IMR-90 (cell line): ENCODE measurements at regions not wholly inside any gene's neighbourhood (a gene's known extent, or its start where the extent isn't known, plus 50 kb on each side); places are given as distances from the start of the nearest gene placed in this dataset.

Source experiments
- ATAC-seq: fragments of 200-7000 bp; cut with Tn5 transposase; 2 replicates; pipeline ENCODE4 v1.9.1; 2020; ENCODE audit warnings: low read depth, mild to moderate bottlenecking, moderate library complexity
- BruUV-seq: library from RNA; stranded (reverse); fragments of 400-500 nt; replicated peaks from 2 replicates; lab custom pipeline; 2021; lab: Mats Ljungman, UMichigan
- CTCF ChIA-PET: fragments of 300-600 bp; formaldehyde crosslinking; extraction: SDS; loops from one replicate; lab custom pipeline; 2021; ENCODE audit warnings: antibody characterized with exemption; lab: Yijun Ruan, JAX
- POLR2A ChIA-PET: fragments of 300-600 bp; sonication (Branson Sonifier 250); formaldehyde crosslinking; loops from one replicate; lab custom pipeline; 2022; ENCODE audit warnings: antibody characterized with exemption; ENCODE audit not compliant: unreplicated experiment; lab: Charles Lee
- DNase-seq: peaks from one replicate; pipeline ENCODE4 v3.0.0; 2013
- H2AFZ ChIP-seq: replicated peaks from 2 replicates; pipeline ENCODE3; 2013; ENCODE audit warnings: low read length, mild to moderate bottlenecking; ENCODE audit not compliant: poor library complexity
- H2AK5ac ChIP-seq: 2 replicates; pipeline ENCODE4 v1.6.1; 2013; ENCODE audit warnings: low read depth, low read length, inconsistent platforms
- H2AK9ac ChIP-seq: replicated peaks from 2 replicates; pipeline ENCODE3; 2013; ENCODE audit warnings: mild to moderate bottlenecking, low read depth, low read length, moderate library complexity; ENCODE audit not compliant: poor library complexity
- H2BK120ac ChIP-seq: 2 replicates; pipeline ENCODE4 v1.6.1; 2013; ENCODE audit warnings: low read depth, low read length, inconsistent platforms
- H2BK15ac ChIP-seq: 3 replicates; pipeline ENCODE4 v1.6.1; 2013; ENCODE audit warnings: low read depth, low read length, inconsistent platforms
- H2BK20ac ChIP-seq: 2 replicates; pipeline ENCODE4 v1.6.1; 2013; ENCODE audit warnings: low read depth, mild to moderate bottlenecking, inconsistent platforms, low read length, moderate library complexity
- H2BK5ac ChIP-seq: 2 replicates; pipeline ENCODE4 v1.6.1; 2013; ENCODE audit warnings: mild to moderate bottlenecking, low read depth, low read length, inconsistent platforms; ENCODE audit not compliant: poor library complexity, severe bottlenecking
- H3K14ac ChIP-seq: replicated peaks from 2 replicates; pipeline ENCODE4 v1.6.1; 2013; ENCODE audit warnings: low read depth, low read length, inconsistent platforms
- H3K18ac ChIP-seq: 2 replicates; pipeline ENCODE4 v1.6.1; 2013; ENCODE audit warnings: low read depth, low read length, control low read depth
- H3K23ac ChIP-seq: 2 replicates; pipeline ENCODE4 v1.6.1; 2013; ENCODE audit warnings: low read depth, low read length, inconsistent platforms
- H3K27ac ChIP-seq: 2 replicates; pipeline ENCODE4 v1.5.1; 2013; ENCODE audit warnings: mild to moderate bottlenecking, control low read depth, low read length; ENCODE audit not compliant: insufficient read depth
- H3K27me3 ChIP-seq: 2 replicates; pipeline ENCODE4 v1.6.1; 2013; ENCODE audit warnings: low read length; ENCODE audit not compliant: control insufficient read depth, insufficient read depth
- H3K36me3 ChIP-seq: 2 replicates; pipeline ENCODE4 v1.6.1; 2013; ENCODE audit warnings: low read length, mixed read lengths; ENCODE audit not compliant: control insufficient read depth, insufficient read depth
- H3K4ac ChIP-seq: 2 replicates; pipeline ENCODE4 v1.6.1; 2013; ENCODE audit warnings: low read depth, low read length, inconsistent platforms
- H3K4me1 ChIP-seq: 2 replicates; pipeline ENCODE4 v1.6.1; 2013; ENCODE audit warnings: low read length, mixed read lengths; ENCODE audit not compliant: control insufficient read depth, insufficient read depth
- H3K4me2 ChIP-seq: 2 replicates; pipeline ENCODE4 v1.6.1; 2013; ENCODE audit warnings: low read depth, mild to moderate bottlenecking, control low read depth, low read length, moderate library complexity
- H3K4me3 ChIP-seq: 2 replicates; pipeline ENCODE4 v1.5.1; 2013; ENCODE audit warnings: low read depth, mild to moderate bottlenecking, control low read depth, low read length, moderate library complexity; ENCODE audit not compliant: insufficient read depth
- H3K56ac ChIP-seq: 2 replicates; pipeline ENCODE4 v1.6.1; 2013; ENCODE audit warnings: low read length, inconsistent platforms; ENCODE audit not compliant: insufficient read depth; ENCODE audit errors: extremely low read depth
- H3K79me1 ChIP-seq, 2 experiments: 2 replicates each; pipeline ENCODE4 v1.6.1; 2013; ENCODE audit warnings: low read length in 2 of 2, inconsistent platforms in 1 of 2, low read depth in 1 of 2
- H3K9ac ChIP-seq: 2 replicates; pipeline ENCODE4 v1.6.1; 2013; ENCODE audit warnings: low read depth, low read length, control low read depth
- H3K9me1 ChIP-seq: 2 replicates; pipeline ENCODE4 v1.6.1; 2013; ENCODE audit warnings: low read length, inconsistent platforms; ENCODE audit not compliant: insufficient read depth
- H3K9me3 ChIP-seq: 2 replicates; pipeline ENCODE4 v1.6.1; 2013; ENCODE audit warnings: low read length; ENCODE audit not compliant: control insufficient read depth, insufficient read depth
- H4K20me1 ChIP-seq: 2 replicates; pipeline ENCODE4 v1.6.1; 2013; ENCODE audit warnings: low read length, inconsistent platforms; ENCODE audit not compliant: insufficient read depth
- H4K5ac ChIP-seq: 2 replicates; pipeline ENCODE4 v1.6.1; 2013; ENCODE audit warnings: mild to moderate bottlenecking, low read depth, low read length, control low read depth
- H4K8ac ChIP-seq, 2 experiments: 2 replicates each; pipeline ENCODE4 v1.6.1; 2013; ENCODE audit warnings: low read depth in 2 of 2, low read length in 2 of 2, control low read depth in 1 of 2, inconsistent platforms in 1 of 2
- H4K91ac ChIP-seq: 2 replicates; pipeline ENCODE4 v1.6.1; 2013; ENCODE audit warnings: low read depth, low read length, inconsistent platforms; ENCODE audit not compliant: insufficient read depth
- CEBPB ChIP-seq: IDR thresholded peaks from 2 replicates; pipeline ENCODE4 v1.6.1; 2012; ENCODE audit warnings: low read depth, low read length, improper control_type of control experiment
- CHD1 ChIP-seq: IDR thresholded peaks from 2 replicates; pipeline ENCODE4 v1.6.1; 2012; ENCODE audit warnings: low read depth, low read length, improper control_type of control experiment
- CTCF ChIP-seq: conservative IDR thresholded peaks from 2 replicates; pipeline ENCODE4 v1.5.1; 2012; ENCODE audit warnings: mild to moderate bottlenecking, low read depth, low read length, improper control_type of control experiment
- ELK1 ChIP-seq: fragments of 150-350 bp; IDR thresholded peaks from 2 replicates; pipeline ENCODE4 v1.6.1; 2016; ENCODE audit warnings: low read depth, mild to moderate bottlenecking, low read length, moderate library complexity, borderline replicate concordance
- FOS ChIP-seq: fragments of 150-350 bp; IDR thresholded peaks from 2 replicates; pipeline ENCODE4 v1.6.1; 2016; ENCODE audit warnings: low read depth, low read length
- MAFK ChIP-seq: IDR thresholded peaks from 2 replicates; pipeline ENCODE4 v1.6.1; 2012; ENCODE audit warnings: low read depth, low read length, improper control_type of control experiment
- MXI1 ChIP-seq: IDR thresholded peaks from 2 replicates; pipeline ENCODE4 v1.6.1; 2012; ENCODE audit warnings: low read depth, mild to moderate bottlenecking, low read length, moderate library complexity, borderline replicate concordance
- POLR2A ChIP-seq: IDR thresholded peaks from 2 replicates; pipeline ENCODE4 v1.6.1; 2012; ENCODE audit warnings: mild to moderate bottlenecking, low read depth, low read length
- RAD21 ChIP-seq: IDR thresholded peaks from 2 replicates; pipeline ENCODE4 v1.6.1; 2012; ENCODE audit warnings: low read length, improper control_type of control experiment
- SMC3 ChIP-seq: fragments of 150-350 bp; IDR thresholded peaks from 2 replicates; pipeline ENCODE4 v1.6.1; 2016; ENCODE audit warnings: low read depth, mild to moderate bottlenecking, antibody characterized with exemption, low read length, moderate library complexity
- WGBS, 2 experiments: methylation state at CpG; one replicate each; pipeline versions ENCODE4 v1.1.5 to v1.1.7; 2013; ENCODE audit warnings: missing lambda C conversion rate in 2 of 2; ENCODE audit not compliant: insufficient read length in 1 of 2; ENCODE audit errors: extremely low coverage in 2 of 2; 5-methylcytosine and 5-hydroxymethylcytosine counted together
- dilution Hi-C: fragments of 300-500 bp; cut with HindIII; formaldehyde crosslinking; loops from one replicate; pipeline ENCODE4 v1.14.3; 2018; ENCODE audit warnings: low sequenced_read_pairs; ENCODE audit not compliant: unreplicated experiment
- in situ Hi-C: fragments of 300-500 bp; cut with MboI; formaldehyde crosslinking; loops from 3 replicates; pipeline ENCODE4 v1.14.3; 2019; ENCODE audit warnings: low sequenced_read_pairs, inconsistent platforms, mixed read lengths
- intact Hi-C: fragments of 100-400 bp; cut with micrococcal nuclease; formaldehyde crosslinking; loops from 2 replicates; pipeline ENCODE4 v1.10.0; 2022
- TF ChIP-seq, protein P1 (sequence below): fragments of 150-350 bp; IDR thresholded peaks from 2 replicates; pipeline ENCODE4 v1.6.1; 2017; ENCODE audit warnings: mild to moderate bottlenecking, antibody characterized with exemption, low read length, low read depth

GRCh38 chr1:29686012-29686930 lies 449.9 kb downstream of the PTPRU start:
- WGBS, 2 experiments, result 32% methylated on average over 6 of the region's 22 CpGs; no CpG with 5 or more reads in 1 of the 2 experiments
- Histone ChIP-seq H3K23ac (no peak overlapping the region), H2BK5ac (no peak overlapping the region), H4K8ac (no peak overlapping the region; a peak in 1 of 4 replicates), H3K14ac (no peak overlapping the region), H2AK9ac (no peak overlapping the region), H3K36me3 (no peaks in the 10 kb centered on the region), H4K91ac (peak overlapping the region; percentile 14; the same call in 1 of the 2 replicates), H3K9ac (no peak overlapping the region), H3K27ac (no peak overlapping the region), H3K4me3 (no peak overlapping the region), H3K4me2 (no peak overlapping the region), H3K56ac (no peak overlapping the region), H2BK20ac (no peak overlapping the region), H3K18ac (no peak overlapping the region), H4K5ac (no peak overlapping the region), H3K79me1 (no peaks in the 10 kb centered on the region), H2BK15ac (no peak overlapping the region), H3K27me3 (no peaks in the 10 kb centered on the region), H4K20me1 (no peaks in the 10 kb centered on the region), H3K9me3 (no peaks in the 10 kb centered on the region), H2BK120ac (peak overlapping the region; percentile 20), H3K4me1 (peaks cover 13% of the 10 kb centered on the region), H2AK5ac (peak overlapping the region; percentile 35; the same call in 1 of the 2 replicates), H2AFZ (no peak overlapping the region), H3K9me1 (0 out of 2 replicates have a peak, but pooled peaks cover 13% of the 10 kb centered on the region), H3K4ac (peak overlapping the region; percentile 41; the same call in 1 of the 2 replicates)
- BruUV-seq, result no TSS peak
- dilution Hi-C loops, result no loop called here
- intact Hi-C loops, result no loop called here
- ATAC-seq (no peak), DNase-seq (no peak)
- TF ChIP-seq FOS (no peak), RAD21 (no peak), MAFK (no peak), ELK1 (no peak), CEBPB (no peak), MXI1 (no peak), CHD1 (no peak), POLR2A (no peak), SMC3 (no peak), CTCF (no peak)
- TF ChIP-seq, protein P1, sequence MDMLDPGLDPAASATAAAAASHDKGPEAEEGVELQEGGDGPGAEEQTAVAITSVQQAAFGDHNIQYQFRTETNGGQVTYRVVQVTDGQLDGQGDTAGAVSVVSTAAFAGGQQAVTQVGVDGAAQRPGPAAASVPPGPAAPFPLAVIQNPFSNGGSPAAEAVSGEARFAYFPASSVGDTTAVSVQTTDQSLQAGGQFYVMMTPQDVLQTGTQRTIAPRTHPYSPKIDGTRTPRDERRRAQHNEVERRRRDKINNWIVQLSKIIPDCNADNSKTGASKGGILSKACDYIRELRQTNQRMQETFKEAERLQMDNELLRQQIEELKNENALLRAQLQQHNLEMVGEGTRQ, result no peak
- in situ Hi-C loops, result no loop called here
- ChIA-PET POLR2A (no interaction called here), CTCF (interaction anchor here (3.5 kb wide), 1 partner anchor 17 kb away, joined by 15 read pairs; no protein-coding TSS in a partner anchor)
